GM21367 (cell line): ENCODE measurements at regions not wholly inside any gene's neighbourhood (a gene's known extent, or its start where the extent isn't known, plus 50 kb on each side); places are given as distances from the start of the nearest gene placed in this dataset.
"Not testable (repeated sequence)": the region's sequence is repeated elsewhere in the genome, so short reads cannot be mapped to it uniquely, and the experiment has no call there.

Experiments used
- ATAC-seq: cut with Tn5 transposase; IDR thresholded peaks from one replicate; pipeline ENCODE4 v1.9.1; 2021; ENCODE audit not compliant: unreplicated experiment

GRCh38 chr14:105707099-105707498, 180.7 kb downstream of the TMEM121 start:
- not testable (repeated sequence) for ATAC-seq

- not testable (repeated sequence) for ATAC-seq
Observed at GRCh38 chr14:105707723-105708151, 181.4 kb downstream of the TMEM121 start.

- not testable (repeated sequence) for ATAC-seq
Observed at GRCh38 chr14:105708251-105709134, 182.1 kb downstream of the TMEM121 start.

- ATAC-seq, result no peak
Observed at GRCh38 chr14:105709281-105710118, 183.1 kb downstream of the TMEM121 start.

- no peak for ATAC-seq
Observed at GRCh38 chr14:105710119-105711043, 184.0 kb downstream of the TMEM121 start.

- ATAC-seq, result no peak
Observed at GRCh38 chr14:105711044-105711620, 184.7 kb downstream of the TMEM121 start.

GRCh38 chr14:105711841-105712460, 185.6 kb downstream of the TMEM121 start:
- no peak for ATAC-seq

GRCh38 chr14:105712670-105713069, 186.3 kb downstream of the TMEM121 start:
- ATAC-seq, result not testable (repeated sequence)

GRCh38 chr14:105713160-105713559, 186.8 kb downstream of the TMEM121 start:
- not testable (repeated sequence) for ATAC-seq

GRCh38 chr14:105713836-105714235, 187.5 kb downstream of the TMEM121 start:
- not testable (repeated sequence) for ATAC-seq

- not testable (repeated sequence) for ATAC-seq
Observed at GRCh38 chr14:105718787-105719186, 192.4 kb downstream of the TMEM121 start.

GRCh38 chr14:105720106-105720505, 193.7 kb downstream of the TMEM121 start:
- ATAC-seq, result not testable (repeated sequence)

- not testable (repeated sequence) for ATAC-seq
Observed at GRCh38 chr14:105720852-105721601, 194.6 kb downstream of the TMEM121 start.

- not testable (repeated sequence) for ATAC-seq
Observed at GRCh38 chr14:105721602-105721970, 195.2 kb downstream of the TMEM121 start.

GRCh38 chr14:105721996-105722709, 195.8 kb downstream of the TMEM121 start:
- not testable (repeated sequence) for ATAC-seq

- ATAC-seq, result not testable (repeated sequence)
Observed at GRCh38 chr14:105723271-105723670, 196.9 kb downstream of the TMEM121 start.

GRCh38 chr14:105723776-105724175, 197.4 kb downstream of the TMEM121 start:
- ATAC-seq, result not testable (repeated sequence)

- not testable (repeated sequence) for ATAC-seq
Observed at GRCh38 chr14:105729825-105730368, 203.5 kb downstream of the TMEM121 start.
